GM12864 (cell line): ENCODE measurements at regions not wholly inside any gene's neighbourhood (a gene's known extent, or its start where the extent isn't known, plus 50 kb on each side); places are given as distances from the start of the nearest gene placed in this dataset.

Experiments
- DNase-seq: peaks from one replicate; pipeline ENCODE4 v3.0.0-alpha.2; 2011; ENCODE audit warnings: low read depth
- H3K4me3 ChIP-seq: 2 replicates; pipeline ENCODE4 v1.5.1; 2011; ENCODE audit warnings: mild to moderate bottlenecking, low read depth, low read length, control low read depth
- TF ChIP-seq, protein P1 (sequence below): IDR thresholded peaks from 2 replicates; pipeline ENCODE4 v1.5.1; 2011; ENCODE audit warnings: low read depth, mild to moderate bottlenecking, moderate library complexity, low read length, control low read depth, inconsistent platforms; ENCODE audit errors: missing control alignments

DNA sequence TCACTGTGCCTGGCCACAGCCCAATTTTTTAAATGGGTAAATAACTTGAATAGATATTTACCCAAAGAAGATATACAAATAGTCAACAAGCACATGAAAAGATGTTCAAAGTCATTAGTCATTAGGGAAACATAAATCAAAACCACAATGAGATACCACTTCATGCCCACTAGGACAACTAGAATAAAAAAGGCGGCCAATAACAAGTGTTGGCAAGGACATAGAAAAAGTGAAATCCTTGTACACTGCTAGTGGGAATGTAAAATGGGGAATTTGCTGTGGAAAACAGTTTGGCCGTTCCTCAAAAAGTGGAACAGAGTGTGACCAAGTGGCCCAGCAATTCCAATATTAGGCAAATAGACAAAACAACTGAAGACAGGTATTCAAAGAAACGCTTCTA, 270.1 kb downstream of the TFCP2L1 start:
- no peak overlapping the region for H3K4me3 ChIP-seq
- DNase-seq, result no peak
- TF ChIP-seq, protein P1, sequence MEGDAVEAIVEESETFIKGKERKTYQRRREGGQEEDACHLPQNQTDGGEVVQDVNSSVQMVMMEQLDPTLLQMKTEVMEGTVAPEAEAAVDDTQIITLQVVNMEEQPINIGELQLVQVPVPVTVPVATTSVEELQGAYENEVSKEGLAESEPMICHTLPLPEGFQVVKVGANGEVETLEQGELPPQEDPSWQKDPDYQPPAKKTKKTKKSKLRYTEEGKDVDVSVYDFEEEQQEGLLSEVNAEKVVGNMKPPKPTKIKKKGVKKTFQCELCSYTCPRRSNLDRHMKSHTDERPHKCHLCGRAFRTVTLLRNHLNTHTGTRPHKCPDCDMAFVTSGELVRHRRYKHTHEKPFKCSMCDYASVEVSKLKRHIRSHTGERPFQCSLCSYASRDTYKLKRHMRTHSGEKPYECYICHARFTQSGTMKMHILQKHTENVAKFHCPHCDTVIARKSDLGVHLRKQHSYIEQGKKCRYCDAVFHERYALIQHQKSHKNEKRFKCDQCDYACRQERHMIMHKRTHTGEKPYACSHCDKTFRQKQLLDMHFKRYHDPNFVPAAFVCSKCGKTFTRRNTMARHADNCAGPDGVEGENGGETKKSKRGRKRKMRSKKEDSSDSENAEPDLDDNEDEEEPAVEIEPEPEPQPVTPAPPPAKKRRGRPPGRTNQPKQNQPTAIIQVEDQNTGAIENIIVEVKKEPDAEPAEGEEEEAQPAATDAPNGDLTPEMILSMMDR, result no peak

DNA sequence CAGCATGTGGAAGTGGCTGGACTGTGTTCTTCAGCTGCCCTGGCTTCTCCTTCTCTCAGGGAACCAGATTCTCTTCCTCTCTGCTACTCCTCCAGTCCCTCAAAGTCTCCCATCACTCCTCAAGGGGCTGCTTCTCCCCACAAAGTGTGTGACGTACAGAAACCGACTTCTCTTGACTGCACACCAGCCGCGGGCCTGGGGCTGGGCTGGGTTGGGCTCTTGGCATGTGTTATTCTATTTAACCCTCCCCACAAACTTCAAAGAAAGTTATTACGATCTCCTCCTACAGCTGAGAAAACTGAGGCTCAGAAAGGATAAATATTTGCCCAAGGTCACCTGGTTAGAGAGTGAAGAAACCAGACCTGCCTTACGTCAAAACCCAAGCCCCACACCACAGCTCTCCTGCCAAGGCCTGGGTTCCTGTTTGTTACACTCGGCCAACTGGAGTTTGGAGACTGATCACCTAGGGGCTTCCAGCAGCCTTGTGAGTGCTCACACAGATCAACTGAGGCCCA, 269.0 kb downstream of the TFCP2L1 start:
- DNase-seq, result no peak
- no peak overlapping the region for H3K4me3 ChIP-seq
- TF ChIP-seq, protein P1, result no peak

DNA sequence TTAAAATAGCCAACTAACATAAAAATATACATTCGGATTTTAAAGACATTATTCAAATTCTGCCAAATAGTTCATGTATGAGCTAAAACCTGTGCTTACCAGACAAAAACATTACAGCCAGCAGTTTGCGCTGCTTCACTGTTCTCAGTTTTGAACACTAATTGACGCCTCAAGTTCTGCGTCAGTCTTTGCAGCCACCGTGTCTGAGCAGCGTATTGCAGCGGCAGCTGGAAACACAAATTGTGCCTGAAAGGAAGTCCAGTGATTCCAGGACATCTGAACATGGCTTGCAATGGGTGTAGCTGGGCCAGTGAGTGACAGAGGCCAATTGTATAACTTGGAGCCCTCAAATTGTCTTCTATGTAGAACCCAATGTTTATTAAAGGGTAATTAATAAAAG, 267.6 kb downstream of the TFCP2L1 start:
- TF ChIP-seq, protein P1, result no peak
- no peak overlapping the region for H3K4me3 ChIP-seq
- no peak for DNase-seq

DNA sequence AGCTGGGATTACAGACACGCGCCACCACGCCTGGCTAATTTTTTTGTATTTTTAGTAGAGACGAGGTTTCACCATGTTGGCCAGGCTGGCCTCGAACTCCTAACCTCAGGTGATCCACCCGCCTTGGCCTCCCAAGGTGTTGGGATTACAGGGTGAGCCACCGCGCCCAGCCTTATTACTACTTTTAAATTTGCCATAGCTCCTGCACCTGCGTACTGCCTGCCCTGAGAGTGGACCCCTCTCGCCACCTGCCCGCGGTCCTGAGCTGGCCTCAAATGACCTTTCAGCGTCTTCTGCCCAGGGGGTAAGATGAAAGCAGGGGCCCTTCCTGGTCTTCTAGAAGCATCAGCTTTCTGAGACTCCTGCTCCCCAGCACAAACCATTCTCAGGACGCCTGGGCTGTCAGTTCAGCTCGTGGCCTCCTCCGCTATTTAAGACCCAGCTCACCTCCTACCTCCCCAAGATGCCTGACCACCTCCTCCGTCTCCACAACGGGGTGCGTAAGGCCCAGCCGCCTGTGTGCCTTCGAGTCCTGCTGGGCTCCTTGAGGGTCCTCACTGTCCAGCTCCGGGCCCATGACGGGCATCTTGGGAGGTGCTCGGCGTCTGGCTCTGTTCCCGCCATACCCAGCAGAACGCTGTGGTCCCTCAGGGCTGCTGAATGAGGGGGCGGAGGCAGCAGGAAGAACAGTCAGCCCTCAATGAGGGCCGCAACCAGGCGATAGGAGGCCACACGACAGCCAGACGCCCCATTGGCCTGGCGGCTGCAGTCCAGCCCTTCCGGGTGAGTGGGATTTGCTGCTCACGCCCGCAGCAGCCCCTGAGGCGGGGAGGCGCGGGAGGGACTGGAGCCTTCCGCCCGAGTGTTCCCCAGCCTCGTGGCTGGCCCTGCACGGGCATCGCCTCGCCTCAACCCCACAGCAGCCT, 266.6 kb downstream of the TFCP2L1 start:
- H3K4me3 ChIP-seq, result no peak overlapping the region
- TF ChIP-seq, protein P1, result no peak
- no peak for DNase-seq

DNA sequence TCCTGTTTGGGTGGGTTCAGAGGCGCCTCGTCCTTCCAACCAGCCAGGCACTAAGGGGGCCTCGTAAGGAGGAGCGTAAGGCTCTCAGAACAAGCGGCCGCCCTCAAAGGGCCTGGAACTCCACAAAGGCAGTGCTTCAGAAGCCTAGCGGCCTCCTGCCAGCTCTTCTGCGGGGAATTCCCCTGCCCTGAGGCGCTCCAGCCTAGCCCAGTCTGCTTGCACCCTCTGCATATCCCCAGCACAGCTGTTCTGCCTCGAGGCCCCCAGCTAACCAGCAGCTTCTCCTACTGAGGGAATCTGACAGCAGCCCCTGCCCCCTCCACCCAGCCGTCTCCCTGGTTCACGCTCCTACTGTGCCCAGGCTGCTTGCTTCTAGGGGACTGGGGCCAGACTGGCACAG, 265.9 kb downstream of the TFCP2L1 start:
- H3K4me3 ChIP-seq, result no peak overlapping the region
- DNase-seq, result no peak
- TF ChIP-seq, protein P1, result no peak

DNA sequence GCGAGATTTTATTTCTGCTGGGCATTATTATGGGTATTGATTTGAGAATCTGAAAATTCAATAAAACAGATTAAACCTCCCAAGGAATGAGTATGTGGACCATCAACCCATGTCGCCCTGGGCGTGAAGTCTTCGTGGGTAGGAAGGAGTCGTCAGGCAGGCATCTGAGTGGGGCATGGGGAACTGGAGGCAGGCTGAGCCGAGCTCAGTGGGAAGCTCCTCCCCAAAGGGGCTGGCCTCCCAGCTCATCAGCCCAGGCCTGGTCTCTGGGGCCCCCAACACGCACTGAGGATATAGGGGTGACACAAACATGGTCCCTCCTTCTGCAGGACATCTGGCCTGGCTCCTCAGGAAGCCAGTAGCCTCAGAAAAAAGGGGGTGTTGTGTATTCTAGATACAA, 265.2 kb downstream of the TFCP2L1 start:
- TF ChIP-seq, protein P1, result no peak
- H3K4me3 ChIP-seq, result no peak overlapping the region
- no peak for DNase-seq
